Pancreas (tissue), 10 donors: ENCODE measurements at regions not wholly inside any gene's neighbourhood (a gene's known extent, or its start where the extent isn't known, plus 50 kb on each side); places are given as distances from the start of the nearest gene placed in this dataset.

Source experiments
- ATAC-seq, 4 donors: fragments of 200-7000 bp; cut with Tn5 transposase; one replicate each; pipeline versions ENCODE4 v1.8.0 to v1.9.1; 2020; ENCODE audit warnings: mild to moderate bottlenecking in 4 of 4, moderate library complexity in 4 of 4
- DNase-seq, 6 donors: peaks; one replicate each; pipeline ENCODE4 v3.0.0-alpha.2; 2020
- FAIRE-seq: peaks from 2 replicates; lab custom pipeline; 2012; peaks lifted over from hg19 to GRCh38; lab: Jason Lieb, UNC
- H3K27ac ChIP-seq, 4 donors: fragments of 200-600 bp; sonication (generic); 1 replicate in 3 of 4; 2 replicates in 1 of 4; pipeline versions ENCODE4 v1.5.0 to v1.8.0; 2020
- H3K27me3 ChIP-seq, 4 donors: fragments of 200-600 bp; one replicate each; pipeline ENCODE4 v1.8.0; 2021
- H3K36me3 ChIP-seq, 3 donors: fragments of 200-600 bp; sonication (generic) in 1 of 3; one replicate each; pipeline versions ENCODE4 v1.5.0 to v1.8.0; 2020 to 2021
- H3K4me1 ChIP-seq, 3 donors: fragments of 200-600 bp; one replicate each; pipeline ENCODE4 v1.8.0; 2021
- H3K4me3 ChIP-seq, 4 donors: fragments of 200-600 bp; sonication (generic) in 2 of 4; one replicate each; pipeline versions ENCODE4 v1.5.0 to v1.8.0; 2020 to 2021
- H3K9me3 ChIP-seq, 4 donors: fragments of 200-600 bp; one replicate each; pipeline ENCODE4 v1.8.0; 2021
- WGBS, 2 donors: extraction: QIAGEN DNeasy Blood & Tissue Kit; methylation state at CpG; one replicate each; pipeline ENCODE4 v1.1.7; 2013; 5-methylcytosine and 5-hydroxymethylcytosine counted together
- intact Hi-C, 3 donors: fragments of 100-400 bp; cut with DNase I; formaldehyde crosslinking; loops; one replicate each; pipeline versions ENCODE4 v1.11.1 to v1.14.2; 2022
- TF ChIP-seq, protein P1 (sequence below), 4 donors: fragments of 200-600 bp; sonication (generic) in 3 of 4; IDR thresholded peaks; one replicate each; pipeline versions ENCODE4 v1.5.0 to v1.8.0; 2021; ENCODE audit warnings: antibody characterized with exemption in 4 of 4
- donor health status: healthy with polysubstance abuse.
- donor health status: DM: no; HTN: no; CAD: no; lungs with moderate emphysema.
- donor health status: DM: no; HTN: no; CAD: no.
- donor health status: control.
- donor health status: control.
- donor health status: Bipolar disorder and iron deficiency.
- donor health status: DM: yes; HTN: yes; CAD: no.
- donor health status: DM: no; HTN: no; CAD: no.
- donor health status: DM: no; HTN: no; CAD: no.
- donor health status: DM: yes; HTN: yes; CAD: no.

GRCh38 chr9:27800692-27801370, 227.6 kb upstream of the C9orf72 start:
- TF ChIP-seq, protein P1, sequence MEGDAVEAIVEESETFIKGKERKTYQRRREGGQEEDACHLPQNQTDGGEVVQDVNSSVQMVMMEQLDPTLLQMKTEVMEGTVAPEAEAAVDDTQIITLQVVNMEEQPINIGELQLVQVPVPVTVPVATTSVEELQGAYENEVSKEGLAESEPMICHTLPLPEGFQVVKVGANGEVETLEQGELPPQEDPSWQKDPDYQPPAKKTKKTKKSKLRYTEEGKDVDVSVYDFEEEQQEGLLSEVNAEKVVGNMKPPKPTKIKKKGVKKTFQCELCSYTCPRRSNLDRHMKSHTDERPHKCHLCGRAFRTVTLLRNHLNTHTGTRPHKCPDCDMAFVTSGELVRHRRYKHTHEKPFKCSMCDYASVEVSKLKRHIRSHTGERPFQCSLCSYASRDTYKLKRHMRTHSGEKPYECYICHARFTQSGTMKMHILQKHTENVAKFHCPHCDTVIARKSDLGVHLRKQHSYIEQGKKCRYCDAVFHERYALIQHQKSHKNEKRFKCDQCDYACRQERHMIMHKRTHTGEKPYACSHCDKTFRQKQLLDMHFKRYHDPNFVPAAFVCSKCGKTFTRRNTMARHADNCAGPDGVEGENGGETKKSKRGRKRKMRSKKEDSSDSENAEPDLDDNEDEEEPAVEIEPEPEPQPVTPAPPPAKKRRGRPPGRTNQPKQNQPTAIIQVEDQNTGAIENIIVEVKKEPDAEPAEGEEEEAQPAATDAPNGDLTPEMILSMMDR (IDR thresholded peaks at IDR 0.05), result no peak
- Histone ChIP-seq H3K4me1 (no peaks in the 10 kb centered on the region), H3K27ac (no peak overlapping the region), H3K4me3 (no peak overlapping the region), H3K27me3 (no peaks in the 10 kb centered on the region), H3K36me3 (no peaks in the 10 kb centered on the region), H3K9me3 (no peaks in the 10 kb centered on the region)
- no peak for ATAC-seq
- intact Hi-C loops, result no loop called here
- no peak for DNase-seq
- FAIRE-seq, result no peak
- WGBS, 2 donors, result 39 to 46% methylated on average over 2 of the region's 2 CpGs

DNA sequence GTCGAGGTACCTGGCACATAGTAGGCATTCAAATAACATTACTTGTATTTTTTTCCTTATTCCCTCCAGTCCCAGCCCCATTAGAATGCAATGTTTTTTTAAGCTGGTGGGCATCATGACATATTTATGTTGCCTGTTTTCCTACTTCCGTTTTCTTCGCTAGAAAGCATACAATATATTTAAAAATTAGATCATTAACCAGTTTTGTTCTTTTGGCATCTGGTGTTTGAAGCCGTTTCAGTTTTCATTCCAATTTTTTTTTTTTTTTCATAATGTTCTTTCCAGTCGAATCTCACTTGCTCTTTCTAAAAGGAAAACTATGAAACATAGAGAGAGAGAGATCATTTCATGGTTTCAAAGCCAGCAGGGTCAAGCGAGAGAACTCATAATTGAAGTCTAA, 228.3 kb upstream of the C9orf72 start:
- ATAC-seq, result no peak
- DNase-seq, result no peak
- H3K9me3 ChIP-seq, result no peaks in the 10 kb centered on the region
- TF ChIP-seq, protein P1 (IDR thresholded peaks at IDR 0.05), result no peak
- H3K4me3 ChIP-seq, result no peak overlapping the region
- H3K4me1 ChIP-seq, result no peaks in the 10 kb centered on the region
- no peak for FAIRE-seq
- no peaks in the 10 kb centered on the region for H3K27me3 ChIP-seq
- H3K27ac ChIP-seq, result no peak overlapping the region
- intact Hi-C loops, result no loop called here
- WGBS, 2 donors, result 50 to 61% methylated on average over 6 of the region's 6 CpGs
- no peaks in the 10 kb centered on the region for H3K36me3 ChIP-seq

DNA sequence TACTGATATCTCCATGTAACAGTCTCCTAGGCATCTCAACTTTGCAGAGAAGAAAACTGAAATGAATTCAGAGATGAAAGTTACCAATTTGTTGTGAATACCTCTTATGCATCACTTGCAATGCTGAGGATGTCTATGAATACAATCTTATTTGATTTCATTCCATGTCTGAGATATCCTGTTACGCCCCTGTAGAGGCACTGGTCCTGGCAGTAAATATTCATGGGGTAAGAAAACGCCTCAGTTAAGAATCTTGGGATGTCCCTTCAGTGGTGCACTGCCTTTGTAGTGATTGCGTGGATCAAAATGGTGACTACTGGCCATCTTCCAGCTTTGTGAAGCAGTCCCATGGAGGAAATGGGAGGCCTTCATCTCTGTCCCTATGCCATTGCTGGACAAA, 229.1 kb upstream of the C9orf72 start:
- no peaks in the 10 kb centered on the region for H3K9me3 ChIP-seq
- H3K4me3 ChIP-seq, result no peak overlapping the region
- FAIRE-seq (no peak), ATAC-seq (no peak), DNase-seq (no peak)
- WGBS, 2 donors, result 63 to 81% methylated on average over 3 of the region's 3 CpGs
- intact Hi-C loops, result no loop called here
- no peaks in the 10 kb centered on the region for H3K27me3 ChIP-seq
- H3K4me1 ChIP-seq, result no peaks in the 10 kb centered on the region
- no peak overlapping the region for H3K27ac ChIP-seq
- no peaks in the 10 kb centered on the region for H3K36me3 ChIP-seq
- TF ChIP-seq, protein P1 (IDR thresholded peaks at IDR 0.05), result no peak

- no peak for ATAC-seq
- FAIRE-seq, result no peak
- Histone ChIP-seq H3K27ac (no peak overlapping the region), H3K4me3 (no peak overlapping the region), H3K36me3 (no peaks in the 10 kb centered on the region), H3K4me1 (no peaks in the 10 kb centered on the region), H3K27me3 (no peaks in the 10 kb centered on the region), H3K9me3 (no peaks in the 10 kb centered on the region)
- TF ChIP-seq, protein P1 (IDR thresholded peaks at IDR 0.05), result no peak
- 46 to 68% methylated on average over 4 of the region's 4 CpGs for WGBS, 2 donors
- no peak for DNase-seq
- intact Hi-C loops, result no loop called here
These were observed 235.6 kb upstream of the C9orf72 start for GRCh38 chr9:27808864-27809263.

DNA sequence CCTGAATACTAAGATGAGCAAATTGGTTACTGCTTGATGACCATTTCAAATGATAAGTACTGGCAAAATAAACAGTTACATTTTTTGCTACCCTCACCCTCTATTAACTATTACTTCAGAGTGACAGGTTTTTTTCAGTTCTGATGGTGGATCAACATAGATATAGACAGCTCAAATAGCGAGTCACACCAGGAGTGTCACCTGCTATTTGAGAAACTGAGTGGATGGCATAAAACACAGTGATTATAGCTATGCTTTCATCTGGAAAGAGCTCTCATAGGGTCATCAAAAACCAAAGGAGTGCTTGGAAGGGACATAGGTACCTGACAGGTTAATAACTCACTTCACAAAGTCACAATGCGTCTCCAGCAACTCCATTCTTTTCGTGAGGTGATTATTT, 244.5 kb upstream of the C9orf72 start:
- 40 to 52% methylated on average over 3 of the region's 3 CpGs for WGBS, 2 donors
- ATAC-seq (no peak), DNase-seq (no peak), FAIRE-seq (no peak)
- no peaks in the 10 kb centered on the region for H3K4me1 ChIP-seq
- no peaks in the 10 kb centered on the region for H3K27me3 ChIP-seq
- H3K9me3 ChIP-seq, result no peaks in the 10 kb centered on the region
- intact Hi-C loops, result no loop called here
- H3K36me3 ChIP-seq, result no peaks in the 10 kb centered on the region
- H3K4me3 ChIP-seq, result no peak overlapping the region
- TF ChIP-seq, protein P1 (IDR thresholded peaks at IDR 0.05), result no peak
- no peak overlapping the region for H3K27ac ChIP-seq
